Thyroid gland (tissue), 4 donors: ENCODE measurements at regions not wholly inside any gene's neighbourhood (a gene's known extent, or its start where the extent isn't known, plus 50 kb on each side); places are given as distances from the start of the nearest gene placed in this dataset.

Source experiments
- DNase-seq, 2 donors: peaks; one replicate each; pipeline ENCODE4 v3.0.0-alpha.2; 2019
- H3K27ac ChIP-seq, 3 donors: fragments of 200-600 bp; sonication (generic); 1 replicate in 2 of 3; 2 replicates in 1 of 3; pipeline ENCODE4 v1.5.1; 2016 to 2019; ENCODE audit warnings: mild to moderate bottlenecking in 1 of 3, moderate library complexity in 1 of 3
- H3K27me3 ChIP-seq: fragments of 200-600 bp; sonication (generic); one replicate; pipeline ENCODE4 v1.5.1; 2019
- H3K36me3 ChIP-seq, 2 donors: fragments of 200-600 bp; sonication (generic); one replicate each; pipeline ENCODE4 v1.5.1; 2016 to 2019
- H3K4me1 ChIP-seq, 2 donors: fragments of 200-600 bp; sonication (generic); one replicate each; pipeline ENCODE4 v1.5.1; 2017 to 2019
- H3K4me3 ChIP-seq, 3 donors: fragments of 200-600 bp; sonication (generic); replicated peaks in 1 of 3; 1 replicate in 2 of 3; 2 replicates in 1 of 3; pipeline ENCODE4 v1.5.1; 2016; ENCODE audit warnings: mild to moderate bottlenecking in 1 of 3
- H3K9me3 ChIP-seq: fragments of 200-600 bp; sonication (generic); one replicate; pipeline ENCODE4 v1.5.1; 2017
- CTCF ChIP-seq, 6 experiments: fragments of 200-600 bp in 3 of 6; fragments of 450-650 bp in 3 of 6; sonication (generic) in 3 of 6; IDR thresholded peaks; one replicate each; pipeline ENCODE4 v1.5.1; 2016 to 2019; ENCODE audit warnings: antibody characterized with exemption in 6 of 6, mild to moderate bottlenecking in 2 of 6, inconsistent platforms in 1 of 6, moderate library complexity in 1 of 6
- POLR2A ChIP-seq, 2 donors: fragments of 450-650 bp; IDR thresholded peaks; one replicate each; pipeline ENCODE4 v1.6.1; 2017; ENCODE audit warnings: antibody characterized with exemption in 2 of 2, mild to moderate bottlenecking in 2 of 2, moderate library complexity in 1 of 2
- WGBS, 2 donors: methylation state at CpG; one replicate each; pipeline ENCODE4 v1.1.5; 2017; 5-methylcytosine and 5-hydroxymethylcytosine counted together
- intact Hi-C: fragments of 100-400 bp; cut with DNase I; formaldehyde crosslinking; loops from one replicate; pipeline ENCODE4 v1.15.1; 2023

- Histone ChIP-seq H3K27me3 (no peaks in the 10 kb centered on the region), H3K27ac (no peak overlapping the region), H3K36me3 (no peaks in the 10 kb centered on the region), H3K9me3 (no peaks in the 10 kb centered on the region), H3K4me1 (no peaks in the 10 kb centered on the region), H3K4me3 (no peak overlapping the region)
- DNase-seq, result no peak
- 57 to 60% methylated on average over 9 of the region's 9 CpGs for WGBS, 2 donors
- TF ChIP-seq CTCF (IDR thresholded peaks at IDR 0.05) (no peak), POLR2A (IDR thresholded peaks at IDR 0.05) (no peak)
- intact Hi-C loops, result no loop called here
Observed at GRCh38 chr10:34024693-34025425, 690.4 kb upstream of the NRP1 start.

DNA sequence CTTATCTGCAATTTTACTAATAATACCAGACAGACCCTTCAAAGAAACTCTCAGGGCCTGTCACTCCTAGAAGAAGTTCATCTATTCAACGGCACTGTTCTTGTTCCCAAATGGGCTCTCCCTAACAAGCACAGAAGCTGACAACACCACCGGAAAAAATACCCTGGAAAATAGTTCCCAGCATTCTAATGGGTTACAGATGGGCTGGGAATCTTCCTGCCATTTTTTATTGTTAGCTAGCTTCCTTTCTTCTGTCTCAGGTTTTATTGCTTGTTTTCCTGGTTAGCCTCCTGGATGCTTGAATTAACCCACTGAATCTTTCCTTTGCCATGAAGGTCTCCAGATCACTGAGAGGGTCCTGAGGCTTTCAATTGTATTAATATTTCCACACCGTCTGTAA lies 689.8 kb upstream of the NRP1 start:
- Histone ChIP-seq H3K36me3 (no peaks in the 10 kb centered on the region), H3K4me1 (no peaks in the 10 kb centered on the region), H3K27me3 (no peaks in the 10 kb centered on the region), H3K4me3 (no peak overlapping the region), H3K9me3 (no peaks in the 10 kb centered on the region), H3K27ac (no peak overlapping the region)
- 69 to 72% methylated on average over 3 of the region's 3 CpGs for WGBS, 2 donors
- intact Hi-C loops, result no loop called here
- TF ChIP-seq POLR2A (IDR thresholded peaks at IDR 0.05), result no peak
- no peak for TF ChIP-seq CTCF (IDR thresholded peaks at IDR 0.05)
- DNase-seq, result no peak

GRCh38 chr10:34022195-34022594 lies 687.7 kb upstream of the NRP1 start:
- no peak for DNase-seq
- WGBS, 2 donors, result 81 to 83% methylated on average over 6 of the region's 6 CpGs
- Histone ChIP-seq H3K27ac (no peak overlapping the region), H3K27me3 (no peaks in the 10 kb centered on the region), H3K36me3 (no peaks in the 10 kb centered on the region), H3K4me3 (no peak overlapping the region), H3K9me3 (no peaks in the 10 kb centered on the region), H3K4me1 (no peaks in the 10 kb centered on the region)
- intact Hi-C loops, result no loop called here
- TF ChIP-seq POLR2A (IDR thresholded peaks at IDR 0.05), result no peak
- TF ChIP-seq CTCF (IDR thresholded peaks at IDR 0.05), result no peak

DNA sequence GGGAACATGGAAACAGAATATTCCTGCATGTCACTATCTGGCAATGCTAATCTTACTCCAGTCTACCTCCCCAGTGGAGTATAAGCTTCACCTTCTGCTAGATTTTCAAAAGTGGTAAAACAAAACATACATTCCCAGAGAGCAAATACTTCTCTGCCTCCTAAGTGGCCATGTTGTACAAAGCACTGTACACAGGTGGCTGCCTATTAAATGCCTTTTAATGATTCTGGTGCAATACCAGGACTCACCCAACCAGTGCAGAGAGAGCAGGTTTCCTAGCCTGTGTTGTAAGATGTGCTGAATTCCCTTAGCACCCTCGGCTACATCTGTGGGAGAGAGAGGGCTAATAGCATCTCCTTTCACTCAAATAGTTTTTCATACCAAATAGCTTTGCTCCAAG lies 684.3 kb upstream of the NRP1 start:
- TF ChIP-seq POLR2A (IDR thresholded peaks at IDR 0.05) (no peak), CTCF (IDR thresholded peaks at IDR 0.05) (no peak)
- no peaks in the 10 kb centered on the region for H3K4me1 ChIP-seq
- 48 to 56% methylated on average over 1 of the region's 1 CpG for WGBS, 2 donors
- H3K27me3 ChIP-seq, result no peaks in the 10 kb centered on the region
- DNase-seq, result no peak
- H3K4me3 ChIP-seq, result no peak overlapping the region
- no peaks in the 10 kb centered on the region for H3K9me3 ChIP-seq
- intact Hi-C loops, result no loop called here
- no peak overlapping the region for H3K27ac ChIP-seq
- no peaks in the 10 kb centered on the region for H3K36me3 ChIP-seq

DNA sequence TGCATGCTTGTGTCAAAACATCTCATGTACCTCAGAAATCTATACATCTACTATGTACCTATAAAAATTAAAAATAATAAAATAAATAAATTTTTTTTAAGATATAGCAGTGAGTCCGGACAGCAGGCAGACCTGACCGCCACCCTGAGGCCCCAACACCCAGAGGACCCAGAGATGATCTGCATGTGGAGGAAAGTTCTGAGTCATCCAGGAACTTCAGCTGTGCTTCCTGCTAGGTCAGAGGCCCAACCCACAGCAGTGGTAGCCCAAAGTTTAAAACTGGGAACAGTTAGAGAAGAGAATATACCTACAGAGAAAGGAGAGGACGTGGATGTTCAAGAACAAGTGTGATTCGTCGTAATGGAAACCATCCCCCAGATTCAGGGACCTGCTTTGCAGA lies 683.7 kb upstream of the NRP1 start:
- DNase-seq, result no peak
- H3K4me1 ChIP-seq, result no peaks in the 10 kb centered on the region
- intact Hi-C loops, result no loop called here
- no peaks in the 10 kb centered on the region for H3K9me3 ChIP-seq
- H3K4me3 ChIP-seq, result no peak overlapping the region
- no peak overlapping the region for H3K27ac ChIP-seq
- WGBS, 2 donors, result 90 to 93% methylated on average over 5 of the region's 5 CpGs
- TF ChIP-seq POLR2A (IDR thresholded peaks at IDR 0.05) (no peak), CTCF (IDR thresholded peaks at IDR 0.05) (no peak)
- no peaks in the 10 kb centered on the region for H3K36me3 ChIP-seq
- no peaks in the 10 kb centered on the region for H3K27me3 ChIP-seq
